GM21825 (cell line): ENCODE measurements at regions not wholly inside any gene's neighbourhood (a gene's known extent, or its start where the extent isn't known, plus 50 kb on each side); places are given as distances from the start of the nearest gene placed in this dataset.

Experiments used
- ATAC-seq: cut with Tn5 transposase; IDR thresholded peaks from one replicate; pipeline ENCODE4 v1.9.1; 2021; ENCODE audit warnings: mild to moderate bottlenecking, moderate library complexity; ENCODE audit not compliant: unreplicated experiment

DNA sequence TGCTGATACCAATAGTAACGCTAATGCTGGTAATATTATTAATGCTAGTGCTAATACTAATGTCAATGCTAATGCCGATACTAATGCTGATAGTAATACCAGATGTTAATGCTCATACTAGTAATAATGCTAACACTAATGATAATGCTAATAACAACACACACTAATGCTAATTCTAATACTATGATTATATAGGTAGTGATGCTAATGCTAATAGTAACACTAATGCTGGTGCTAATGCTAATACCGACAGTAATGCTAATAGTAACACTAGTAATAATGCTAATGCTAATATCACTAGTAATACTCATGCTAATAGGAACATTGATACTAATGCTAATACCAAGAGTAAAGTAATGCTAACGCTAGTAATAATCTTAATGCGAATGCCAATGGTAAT is 406.4 kb upstream of the RNF32 start:
- no peak for ATAC-seq

DNA sequence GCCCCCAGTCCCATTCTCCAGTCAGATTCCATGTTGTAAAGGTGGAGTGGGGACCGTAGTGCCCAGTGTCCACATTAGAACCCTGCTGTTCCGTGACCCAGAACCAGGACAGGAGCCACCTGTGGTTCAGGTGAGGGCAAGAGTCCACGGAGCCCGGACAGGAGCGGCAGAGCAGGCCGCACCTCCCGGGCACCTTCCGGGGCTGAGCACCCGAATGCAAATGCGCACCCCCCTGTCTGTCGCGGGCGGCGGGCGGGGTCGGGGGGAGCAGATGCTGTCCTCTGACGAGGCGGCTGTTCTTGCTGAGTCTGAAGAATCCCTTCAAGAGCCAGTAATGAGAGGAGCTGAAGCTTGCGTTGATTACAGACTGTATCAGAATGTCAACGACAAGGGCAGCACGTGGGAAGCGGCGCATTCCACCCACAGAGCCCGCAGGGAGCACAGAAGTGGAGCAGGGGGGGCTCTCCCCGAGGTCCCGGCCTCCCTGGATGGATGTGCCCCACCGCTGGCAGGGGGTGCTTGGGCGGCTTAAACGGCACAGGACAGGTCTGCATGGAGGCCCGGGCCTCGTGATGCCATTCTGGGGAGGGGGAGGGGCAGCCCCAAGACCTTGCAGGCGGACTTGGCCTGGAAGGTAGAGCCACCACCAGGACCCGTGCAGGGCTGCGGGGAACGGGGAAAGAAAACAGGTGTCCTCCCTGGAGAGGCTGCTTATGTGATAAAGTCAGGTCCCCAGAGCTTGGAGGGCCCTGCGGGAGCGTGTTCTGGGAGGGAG is 407.5 kb upstream of the RNF32 start:
- no peak for ATAC-seq

DNA sequence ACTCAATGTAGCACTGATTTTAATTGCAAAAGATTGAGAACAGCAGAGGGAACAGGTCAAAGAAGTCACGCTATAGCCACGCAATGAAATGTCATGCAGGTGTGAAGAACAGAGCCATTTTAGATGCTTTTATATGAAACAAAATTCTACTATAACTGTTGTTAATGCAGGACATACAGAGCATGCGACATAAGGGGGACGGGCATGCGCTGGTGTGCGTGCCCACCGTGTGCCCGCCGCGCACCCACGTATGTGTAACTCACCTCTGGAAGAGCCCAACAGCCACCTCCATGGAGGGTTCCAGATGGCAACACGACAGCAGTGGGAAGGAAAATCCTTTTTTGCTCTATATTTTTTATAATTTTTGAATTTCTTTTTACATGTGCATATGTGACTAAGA is 410.0 kb upstream of the RNF32 start:
- no peak for ATAC-seq

DNA sequence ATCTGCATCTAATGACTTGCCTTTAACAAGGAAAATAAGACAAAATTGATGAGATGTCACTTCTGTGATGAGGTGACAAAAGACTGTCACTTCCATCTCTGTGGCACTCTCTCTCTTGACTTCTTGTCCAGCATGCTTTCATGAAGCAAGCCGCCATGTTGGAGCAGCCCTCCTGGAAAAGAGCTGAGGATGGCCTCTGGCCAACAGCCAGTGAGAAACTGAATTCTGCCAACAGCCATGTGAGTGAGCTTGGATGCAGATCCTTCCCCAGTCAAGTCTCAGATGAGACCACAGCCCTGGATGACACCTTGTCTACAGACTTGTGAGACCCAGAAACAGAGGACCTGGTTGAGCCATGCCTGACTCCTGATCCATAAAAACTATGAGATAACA is 412.6 kb upstream of the SHH start:
- ATAC-seq: no peak

DNA sequence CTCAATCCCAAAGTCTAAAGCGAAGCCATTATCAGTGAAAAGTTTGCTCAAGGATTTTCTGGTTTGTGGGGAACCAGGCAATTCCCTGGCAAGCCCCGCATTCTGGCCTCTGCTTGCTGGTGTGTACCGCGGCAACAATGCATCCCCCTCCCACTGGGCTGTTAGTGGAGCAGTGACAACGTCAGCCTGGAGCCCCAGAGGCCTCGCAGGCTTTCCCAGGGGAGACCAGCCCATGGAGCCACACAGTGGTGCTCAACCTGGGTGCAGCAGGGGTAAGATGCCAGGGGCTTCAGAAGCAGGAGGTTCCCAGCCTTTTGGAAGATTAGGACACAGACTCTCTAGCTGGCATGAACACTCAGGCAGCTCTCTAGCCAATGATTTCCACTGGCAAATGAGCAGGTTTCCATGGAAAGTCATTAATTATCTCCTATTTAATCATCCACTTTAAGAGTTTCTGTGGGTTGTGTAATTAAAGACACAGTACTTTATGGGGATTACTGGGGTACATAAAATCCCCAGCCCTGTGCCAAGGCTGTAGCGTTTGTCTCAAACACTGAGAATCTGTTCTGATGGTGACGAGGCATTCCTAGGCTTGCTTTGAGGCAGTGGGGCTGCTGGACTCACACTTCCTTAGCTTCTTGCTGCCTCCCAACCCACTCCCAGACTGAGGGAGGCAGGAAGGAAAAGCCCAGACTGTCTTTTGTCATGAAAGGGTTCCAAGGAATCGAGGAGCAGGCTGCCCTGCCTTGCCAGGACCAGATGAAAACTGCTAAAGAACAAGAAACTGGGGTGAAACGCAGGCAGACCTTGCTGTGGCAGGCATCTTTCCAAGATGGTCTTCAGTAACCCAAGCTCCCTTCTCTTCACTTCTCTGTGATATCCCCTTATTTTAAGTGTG is 411.9 kb upstream of the SHH start:
- no peak for ATAC-seq

DNA sequence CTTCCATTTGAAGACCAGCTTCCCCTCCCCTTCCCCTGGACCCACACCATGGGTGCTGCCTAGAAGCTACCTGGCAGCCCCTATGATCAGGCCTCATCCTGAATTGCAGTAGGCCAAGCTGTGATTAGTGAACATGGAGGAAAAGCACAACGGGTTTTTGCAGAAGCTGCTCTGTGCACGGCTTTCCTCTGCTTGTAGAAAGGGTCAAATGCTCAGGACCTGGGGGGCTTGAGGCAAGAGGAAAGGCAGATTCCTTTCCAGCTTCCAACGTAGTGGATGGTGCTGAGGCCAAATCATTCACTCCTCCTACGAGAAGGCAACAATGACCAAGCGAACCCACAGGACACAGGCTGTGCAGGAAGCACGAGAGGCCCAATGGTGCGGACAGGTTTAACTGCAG is 410.3 kb upstream of the SHH start:
- no peak for ATAC-seq

DNA sequence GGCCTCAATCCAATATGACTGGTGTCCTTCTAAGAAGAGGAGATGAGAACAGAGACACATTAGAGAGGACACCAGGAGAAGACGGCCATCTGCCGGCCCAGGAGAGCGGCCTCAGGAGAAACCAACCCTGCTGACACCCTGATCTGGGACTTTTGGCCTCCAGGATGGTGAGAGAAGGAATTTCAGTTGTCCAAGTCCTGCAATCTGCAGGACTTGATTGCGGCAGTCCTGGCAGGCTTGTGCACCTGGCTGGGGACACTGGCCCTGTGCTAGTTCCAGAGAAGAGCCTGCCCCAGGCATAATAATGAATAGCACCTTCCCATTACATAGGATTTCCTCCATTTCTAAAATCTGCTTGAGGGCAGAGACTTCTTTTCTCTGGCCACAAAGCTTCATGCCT is 409.9 kb upstream of the SHH start:
- no peak for ATAC-seq

DNA sequence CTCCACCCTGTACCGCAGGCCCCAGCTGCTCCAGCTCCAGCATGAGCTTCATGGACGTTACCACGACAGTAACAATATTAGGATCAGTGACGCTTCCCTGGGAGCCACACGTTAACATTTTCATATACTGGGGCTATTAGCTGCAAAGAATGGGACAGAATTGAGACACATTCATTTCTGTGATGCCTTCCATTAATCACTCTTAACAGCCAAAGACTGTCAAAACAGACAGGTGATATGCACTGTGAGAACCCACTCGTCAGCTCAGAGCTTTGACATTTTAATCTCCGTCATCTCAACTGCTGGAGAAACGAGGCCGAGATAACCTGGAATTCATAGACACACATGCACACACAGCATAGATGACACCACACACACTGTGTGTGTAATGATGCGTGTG is 408.4 kb upstream of the SHH start:
- no peak for ATAC-seq

DNA sequence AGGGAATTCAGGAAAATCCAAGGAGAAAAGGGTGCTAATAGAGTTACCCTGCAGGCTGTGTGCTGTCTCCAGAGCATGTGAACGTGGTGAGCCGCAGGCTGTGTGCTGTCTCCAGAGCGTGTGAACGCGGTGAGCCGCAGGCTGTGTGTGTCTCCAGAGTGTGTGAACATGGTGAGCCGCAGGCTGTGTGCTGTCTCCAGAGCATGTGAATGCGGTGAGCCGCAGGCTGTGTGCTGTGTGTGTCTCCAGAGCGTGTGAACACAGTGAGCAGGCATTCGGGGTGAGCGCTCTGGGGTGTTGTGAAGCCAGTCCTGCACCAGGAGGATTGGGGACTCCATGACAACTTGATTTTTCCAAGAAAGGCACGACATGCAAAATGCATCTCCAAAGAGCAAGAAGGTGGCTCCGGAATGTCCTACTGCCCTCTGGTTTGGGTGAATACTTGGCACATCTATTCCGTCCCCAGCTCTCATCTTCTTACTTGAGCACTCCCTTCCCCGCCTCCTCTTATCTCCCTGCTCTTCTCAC is 407.9 kb upstream of the SHH start:
- no peak for ATAC-seq

DNA sequence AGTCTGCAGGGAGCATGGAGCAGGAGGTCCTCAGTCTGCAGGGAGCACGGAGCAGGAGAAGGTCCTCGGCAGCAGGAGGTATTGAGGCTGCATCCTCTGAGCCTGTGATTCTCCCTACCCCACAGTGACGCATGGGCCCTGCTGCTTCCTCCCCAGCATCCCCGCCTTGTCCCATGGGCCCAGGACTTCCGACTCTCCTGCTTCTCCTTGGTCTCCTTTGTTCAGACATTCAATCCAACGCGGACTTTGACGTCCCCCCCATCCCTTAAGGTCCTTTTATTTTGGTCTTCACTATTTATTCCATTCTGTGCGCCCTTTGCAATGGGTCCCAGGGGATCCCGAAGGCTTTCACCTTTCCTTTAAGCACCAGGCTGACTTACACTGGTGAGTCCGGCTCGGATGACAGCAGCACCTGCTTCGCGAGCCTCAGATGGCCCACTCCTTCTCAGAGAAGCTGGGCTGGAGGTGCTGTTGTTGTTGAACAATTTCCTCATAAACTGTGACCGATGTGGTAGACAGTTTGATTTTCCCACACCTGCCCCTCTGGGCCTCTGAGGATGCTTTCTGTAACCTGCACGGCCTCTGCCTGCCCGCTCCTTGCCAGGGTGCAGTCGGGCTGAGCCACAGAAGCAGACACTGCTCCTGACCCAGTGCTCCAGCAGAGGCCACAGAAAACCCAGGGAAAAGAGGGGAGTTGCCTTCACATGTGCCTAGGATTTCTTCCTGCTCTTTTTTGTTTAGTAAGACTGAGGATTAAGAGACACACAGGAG is 407.2 kb upstream of the SHH start:
- no peak for ATAC-seq

DNA sequence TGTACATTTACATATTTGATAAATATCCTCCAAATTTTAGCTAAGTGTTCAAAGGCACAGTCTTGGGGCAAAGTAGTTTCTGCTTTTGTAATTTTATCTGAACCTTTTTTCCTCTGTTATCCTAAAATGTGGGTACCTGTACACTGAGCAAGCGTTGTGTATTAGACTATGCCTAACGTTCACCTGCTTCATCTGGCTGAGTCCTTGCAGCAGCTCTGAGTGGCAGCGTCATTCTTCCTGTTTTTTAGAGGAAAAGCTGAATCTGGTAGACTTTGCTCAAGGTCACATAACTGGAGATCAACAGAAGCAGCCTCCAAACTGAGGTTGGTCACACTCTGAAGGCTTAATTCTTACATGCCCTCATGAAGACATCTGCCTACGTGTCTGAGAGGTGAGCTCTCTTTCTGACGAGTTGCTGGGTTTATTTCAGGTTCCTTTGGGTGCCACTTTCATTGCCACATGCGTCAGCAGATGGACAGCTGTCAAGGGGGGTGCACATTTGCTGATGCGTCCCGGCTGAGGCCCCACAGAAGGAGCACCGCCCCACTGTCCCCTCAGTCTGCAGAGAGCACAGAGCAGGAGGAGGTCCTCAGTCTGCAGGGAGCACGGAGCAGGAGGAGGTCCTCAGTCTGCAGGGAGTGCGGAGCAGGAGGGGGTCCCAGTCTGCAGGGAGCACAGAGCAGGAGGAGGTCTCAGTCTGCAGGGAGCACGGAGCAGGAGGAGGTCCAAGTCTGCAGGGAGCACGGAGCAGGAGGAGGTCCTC is 406.5 kb upstream of the SHH start:
- ATAC-seq: no peak

DNA sequence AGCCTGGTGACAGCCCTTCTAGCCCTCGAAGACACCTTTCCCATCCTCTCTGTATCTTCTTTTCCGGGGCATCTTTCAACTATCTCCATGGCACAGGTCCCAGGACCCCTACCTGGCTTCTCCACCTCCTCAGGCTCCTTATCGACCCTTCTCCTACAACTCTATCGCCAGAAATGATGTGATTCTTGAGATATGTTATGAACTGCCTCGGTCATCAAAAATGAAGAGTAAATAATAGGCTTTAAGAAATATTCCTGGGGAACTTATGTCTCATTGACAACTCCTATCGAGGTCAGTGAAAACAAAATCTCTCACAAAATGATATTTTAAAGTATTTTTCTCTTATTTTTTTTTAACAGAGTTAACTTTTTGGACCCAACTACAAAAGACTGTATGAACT is 405.5 kb upstream of the SHH start:
- ATAC-seq: no peak

DNA sequence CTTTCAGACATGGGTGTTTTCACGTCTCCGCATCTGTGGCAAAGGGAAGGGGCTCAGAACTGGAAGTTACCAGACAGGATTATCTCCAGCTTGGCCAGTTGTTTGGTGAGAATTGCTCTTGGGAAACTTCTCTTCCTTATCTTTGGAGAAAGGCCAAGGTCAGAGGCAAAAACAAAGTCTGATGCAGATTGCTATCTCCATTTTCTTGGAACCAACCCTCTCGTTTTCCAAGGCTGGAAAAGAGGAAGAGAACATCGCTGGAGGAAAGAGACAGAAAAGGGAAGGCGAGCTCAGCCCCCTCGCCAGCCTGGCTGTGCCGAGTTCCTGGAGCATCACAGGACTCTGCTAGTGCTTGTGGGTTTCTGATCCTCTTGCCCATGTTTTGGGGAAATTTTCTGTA is 396.8 kb upstream of the SHH start:
- ATAC-seq: no peak

DNA sequence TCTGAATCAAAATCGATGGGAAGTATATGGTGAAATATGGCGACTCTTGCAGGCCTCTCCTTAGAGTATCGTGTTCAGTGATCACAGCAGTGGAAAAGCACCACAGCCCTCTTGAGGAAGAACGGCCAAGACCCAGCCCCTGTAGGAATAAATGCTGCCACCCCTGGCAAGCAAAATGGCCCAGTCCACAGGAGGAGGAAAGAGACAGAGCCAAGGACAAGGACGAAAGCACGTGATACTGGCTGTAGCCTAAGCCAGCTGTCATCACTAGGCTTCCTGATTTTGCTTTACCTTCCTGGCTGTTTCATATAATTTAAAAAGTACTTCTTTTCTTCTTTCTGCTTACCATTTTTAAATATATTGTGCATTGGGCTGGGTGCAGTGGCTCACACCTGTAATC is 395.0 kb upstream of the SHH start:
- no peak for ATAC-seq

DNA sequence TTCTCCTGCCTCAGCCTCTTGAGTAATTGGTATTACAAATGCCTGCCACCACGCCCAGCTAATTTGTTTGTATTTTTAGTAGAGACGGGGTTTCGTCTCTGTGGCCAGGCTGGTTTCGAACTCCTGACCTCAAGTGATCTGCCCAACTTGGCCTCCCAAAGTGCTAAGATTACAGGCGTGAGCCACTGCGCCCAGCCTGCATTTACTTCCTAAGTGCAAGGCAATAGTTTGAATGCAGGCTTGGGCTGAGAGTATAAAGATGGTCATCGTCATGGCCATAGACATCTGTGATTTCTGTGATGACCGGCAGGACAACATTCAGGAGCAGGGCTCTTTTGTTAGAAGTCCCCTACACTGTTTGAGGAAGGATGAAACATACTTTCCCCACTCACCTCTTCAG is 393.9 kb upstream of the SHH start:
- no peak for ATAC-seq

DNA sequence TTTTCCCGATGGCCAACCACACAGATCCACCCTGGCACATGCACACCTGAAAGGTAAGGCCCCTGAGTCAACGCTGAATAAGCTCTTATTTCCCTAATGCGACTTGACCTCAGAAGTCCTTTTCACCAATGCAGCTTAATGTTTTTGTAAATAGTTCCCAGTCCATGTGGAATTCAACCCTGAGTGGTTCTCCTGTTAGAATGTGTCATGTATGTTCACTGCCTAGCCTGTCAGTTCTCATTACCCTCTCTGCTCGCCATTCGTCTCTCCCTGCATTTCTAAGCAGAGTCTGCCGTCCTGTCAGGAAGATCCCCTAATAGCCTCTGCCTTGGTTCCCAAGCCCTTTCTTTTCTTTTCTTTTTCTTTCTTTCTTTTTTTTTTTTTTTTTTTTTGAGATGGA is 392.6 kb upstream of the SHH start:
- ATAC-seq: no peak

DNA sequence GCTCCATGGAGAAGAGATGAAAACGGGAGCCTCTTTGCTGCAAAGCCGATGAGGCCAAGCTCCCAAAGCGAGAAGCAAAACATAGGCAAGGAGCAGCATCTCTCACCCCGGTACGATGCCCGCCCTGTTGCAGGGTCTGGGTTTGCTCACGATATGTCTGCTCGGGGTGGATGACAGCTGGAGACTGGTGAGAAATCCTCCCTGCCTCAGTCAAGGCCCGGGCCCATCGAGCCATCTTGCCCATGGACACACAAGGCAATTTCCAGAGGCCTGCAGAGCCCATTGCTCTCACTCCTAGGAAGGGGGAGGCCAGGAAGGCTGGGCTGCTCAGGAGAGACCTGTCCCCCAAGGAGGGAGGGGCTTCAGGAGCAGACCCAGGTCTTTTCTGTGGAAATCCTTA is 391.7 kb upstream of the SHH start:
- ATAC-seq: no peak

DNA sequence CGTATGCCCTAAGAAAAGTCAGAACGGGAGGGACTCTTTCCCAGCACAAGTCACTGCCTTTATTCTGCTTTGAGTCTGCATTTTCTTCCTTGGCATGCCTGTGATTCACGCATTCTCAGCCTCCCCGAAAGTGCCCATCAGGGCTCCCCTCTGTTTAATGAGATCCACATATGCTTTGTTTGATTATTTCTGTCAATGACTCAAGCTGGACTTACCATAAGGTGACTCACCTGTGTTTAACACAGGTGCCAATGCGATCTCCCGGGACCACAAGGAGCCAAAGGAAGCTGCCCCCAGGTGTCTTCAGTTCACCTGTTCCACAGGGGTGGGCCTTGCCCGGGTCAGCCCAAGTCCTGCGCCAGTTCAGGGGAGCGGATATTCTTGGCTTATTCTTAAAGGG is 386.0 kb upstream of the SHH start:
- no peak for ATAC-seq

DNA sequence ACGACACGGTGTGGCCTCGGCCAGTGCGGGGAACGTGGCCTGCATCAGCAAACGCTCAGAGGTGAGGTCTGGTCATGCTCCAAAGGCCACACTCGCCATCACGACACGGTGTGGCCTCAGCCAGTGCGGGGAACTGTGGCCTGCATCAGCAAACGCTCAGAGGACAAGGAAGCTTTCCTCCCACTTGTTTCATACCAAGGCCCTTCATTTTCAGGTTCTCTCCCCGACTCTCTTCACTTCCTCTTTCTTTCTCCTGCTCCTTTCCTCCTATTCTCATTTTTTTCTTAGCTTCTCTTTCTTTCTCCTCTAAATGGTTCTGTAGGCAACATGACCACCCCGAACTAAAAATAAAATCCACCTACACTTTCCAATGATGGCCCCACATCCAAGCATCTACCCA is 384.4 kb upstream of the SHH start:
- no peak for ATAC-seq

DNA sequence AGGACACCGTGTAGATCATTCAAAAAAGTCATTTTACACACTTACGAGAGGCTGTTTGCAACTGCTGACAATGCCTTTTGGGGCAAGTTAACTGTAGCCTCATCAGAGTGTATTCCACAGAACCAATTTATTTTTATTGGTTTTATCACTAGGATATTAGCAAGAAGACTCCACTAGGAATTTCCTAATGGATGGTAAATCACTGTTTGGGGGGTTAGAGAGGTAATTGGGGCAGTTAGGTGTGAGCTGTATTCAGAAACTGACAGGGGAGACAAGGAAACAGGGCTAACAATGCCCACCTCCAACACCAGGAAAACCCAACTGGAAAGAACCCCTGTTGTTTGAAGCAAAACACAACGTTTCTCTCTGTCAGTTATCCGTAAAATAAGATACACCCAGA is 383.0 kb upstream of the SHH start:
- ATAC-seq: no peak

DNA sequence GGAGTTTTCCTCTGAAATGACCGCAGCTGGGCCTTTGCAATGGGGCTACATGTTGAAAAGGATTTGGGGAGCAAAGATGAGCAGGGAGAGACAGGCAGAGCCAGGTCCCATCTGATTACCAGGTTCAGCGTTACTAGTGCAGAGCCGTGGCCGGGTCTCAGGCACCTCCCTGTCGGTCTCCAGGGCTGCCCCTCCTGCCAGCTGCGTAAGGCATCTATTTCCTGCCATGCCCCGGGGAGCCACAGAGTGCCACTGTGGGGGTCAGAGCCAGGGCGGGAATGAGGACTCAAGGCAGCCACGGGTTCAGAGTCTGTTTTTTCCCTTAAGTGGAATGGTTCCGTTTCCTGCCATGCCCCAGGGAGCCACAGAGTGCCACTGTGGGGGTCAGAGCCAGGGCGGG is 382.6 kb upstream of the SHH start:
- ATAC-seq: no peak
